ENCODE measurements at regions not wholly inside any gene's neighbourhood (a gene's known extent, or its start where the extent isn't known, plus 50 kb on each side); places are given as distances from the start of the nearest gene placed in this dataset.

DNA sequence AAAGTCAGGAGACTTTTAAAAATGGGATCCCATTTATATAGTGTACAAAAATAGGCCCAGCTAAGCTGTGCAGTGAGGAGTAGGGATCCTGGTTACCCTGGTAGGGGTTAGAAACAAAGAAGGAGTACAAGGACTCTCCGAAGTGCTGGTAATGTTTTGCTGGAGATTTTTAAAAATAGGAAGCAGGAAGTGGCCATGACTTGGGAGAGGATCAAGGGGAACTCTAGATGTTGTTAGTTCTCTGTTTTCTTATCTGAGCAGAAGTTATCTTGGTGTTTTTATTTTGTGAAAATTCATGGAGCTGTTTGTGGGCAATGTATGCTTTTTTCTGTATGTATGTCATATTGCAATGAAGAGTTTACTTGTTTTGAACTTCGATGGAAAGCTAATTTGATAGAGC, 373.9 kb downstream of the SFMBT2 start:
- no peaks in the 10 kb centered on the region for H3K9me3 ChIP-seq (ENCODE audit: low read length)
- WGBS (ENCODE audit: low lambda C conversion rate) = 5% methylated on average over 2 of the region's 2 CpGs
- H4K20me1 ChIP-seq (ENCODE audit: insufficient read depth, low read length) = no peaks in the 10 kb centered on the region
- H3K4me1 ChIP-seq (ENCODE audit: insufficient read depth, low read length) = no peaks in the 10 kb centered on the region
- intact Hi-C loops (cut with micrococcal nuclease; ENCODE audit: unreplicated experiment) (no loop called here), in situ Hi-C loops (cut with HindIII; ENCODE audit: extremely low pct_ligation_motif_present, low pct_unique_long_range_greater_than_20kb) (no loop called here)
- ChIA-PET POLR2A (no interaction called here), CTCF (ENCODE audit: low intra/inter-chr PET ratio, low total read pairs) (no interaction called here)
- no peaks in the 10 kb centered on the region for H3K79me2 ChIP-seq (ENCODE audit: insufficient read depth, low read length)
- ATAC-seq (no peak), FAIRE-seq (no peak), DNase-seq (ENCODE audit: low spot score) (no peak)
- H3K27ac ChIP-seq (ENCODE audit: extremely low read length, insufficient read depth, low read length) = no peak overlapping the region
- H3K27me3 ChIP-seq (ENCODE audit: control insufficient read depth in 1 of 2, insufficient read depth in 2 of 2, low read length in 2 of 2) = no peaks in the 10 kb centered on the region; a peak in 1 of 5 replicates
- no peak overlapping the region for H2AFZ ChIP-seq (ENCODE audit: low read length)
- no peak overlapping the region for H3K4me3 ChIP-seq (replicated peaks in 1 of 3; ENCODE audit: insufficient read depth in 1 of 3, low read depth in 2 of 3, low read length in 3 of 3)
- H3K9ac ChIP-seq (ENCODE audit: insufficient read depth, low read depth, low read length) = no peak overlapping the region
- H3K4me2 ChIP-seq (ENCODE audit: low read depth, low read length) = no peak overlapping the region
- BruUV-seq (replicated peaks) = no TSS peak
- no peaks in the 10 kb centered on the region for H3K36me3 ChIP-seq (replicated peaks in 1 of 2; ENCODE audit: control insufficient read depth in 1 of 2, insufficient read depth in 2 of 2, low read length in 2 of 2)
- no peak for TF ChIP-seq HNF1B (CRISPR knock-in tag; IDR thresholded peaks at IDR 0.05)
- no peak for TF ChIP-seq MAFF (IDR thresholded peaks at IDR 0.05; ENCODE audit: low read depth, low read length)
- TF ChIP-seq ELF3 (CRISPR knock-in tag; IDR thresholded peaks at IDR 0.05) = no peak
- no peak for TF ChIP-seq TGIF2 (CRISPR knock-in tag; IDR thresholded peaks at IDR 0.05)
- TF ChIP-seq, protein P1, sequence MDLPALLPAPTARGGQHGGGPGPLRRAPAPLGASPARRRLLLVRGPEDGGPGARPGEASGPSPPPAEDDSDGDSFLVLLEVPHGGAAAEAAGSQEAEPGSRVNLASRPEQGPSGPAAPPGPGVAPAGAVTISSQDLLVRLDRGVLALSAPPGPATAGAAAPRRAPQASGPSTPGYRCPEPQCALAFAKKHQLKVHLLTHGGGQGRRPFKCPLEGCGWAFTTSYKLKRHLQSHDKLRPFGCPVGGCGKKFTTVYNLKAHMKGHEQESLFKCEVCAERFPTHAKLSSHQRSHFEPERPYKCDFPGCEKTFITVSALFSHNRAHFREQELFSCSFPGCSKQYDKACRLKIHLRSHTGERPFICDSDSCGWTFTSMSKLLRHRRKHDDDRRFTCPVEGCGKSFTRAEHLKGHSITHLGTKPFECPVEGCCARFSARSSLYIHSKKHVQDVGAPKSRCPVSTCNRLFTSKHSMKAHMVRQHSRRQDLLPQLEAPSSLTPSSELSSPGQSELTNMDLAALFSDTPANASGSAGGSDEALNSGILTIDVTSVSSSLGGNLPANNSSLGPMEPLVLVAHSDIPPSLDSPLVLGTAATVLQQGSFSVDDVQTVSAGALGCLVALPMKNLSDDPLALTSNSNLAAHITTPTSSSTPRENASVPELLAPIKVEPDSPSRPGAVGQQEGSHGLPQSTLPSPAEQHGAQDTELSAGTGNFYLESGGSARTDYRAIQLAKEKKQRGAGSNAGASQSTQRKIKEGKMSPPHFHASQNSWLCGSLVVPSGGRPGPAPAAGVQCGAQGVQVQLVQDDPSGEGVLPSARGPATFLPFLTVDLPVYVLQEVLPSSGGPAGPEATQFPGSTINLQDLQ (CRISPR knock-in tag; IDR thresholded peaks at IDR 0.05) = no peak
- no peak for TF ChIP-seq FOXA3 (CRISPR knock-in tag; IDR thresholded peaks at IDR 0.05)
- no peak for TF ChIP-seq ZNF800 (CRISPR knock-in tag; IDR thresholded peaks at IDR 0.05)
- TF ChIP-seq ZNF329 (CRISPR knock-in tag; IDR thresholded peaks at IDR 0.05; ENCODE audit: low read depth) = no peak
- TF ChIP-seq HDAC2 (CRISPR knock-in tag; IDR thresholded peaks at IDR 0.05) = no peak
- TF ChIP-seq ATF1 (CRISPR knock-in tag; IDR thresholded peaks at IDR 0.05) = no peak
- no peak for TF ChIP-seq ARID2 (CRISPR knock-in tag; IDR thresholded peaks at IDR 0.05; ENCODE audit: borderline replicate concordance)
- no peak for TF ChIP-seq MEIS2 (CRISPR knock-in tag; IDR thresholded peaks at IDR 0.05)
- TF ChIP-seq ZNF143 (CRISPR knock-in tag; IDR thresholded peaks at IDR 0.05) = no peak
- no peak for TF ChIP-seq SMARCC2 (IDR thresholded peaks at IDR 0.05)
- TF ChIP-seq ETV5 (CRISPR knock-in tag; IDR thresholded peaks at IDR 0.05; ENCODE audit: borderline replicate concordance) = no peak
- TF ChIP-seq, protein P2, sequence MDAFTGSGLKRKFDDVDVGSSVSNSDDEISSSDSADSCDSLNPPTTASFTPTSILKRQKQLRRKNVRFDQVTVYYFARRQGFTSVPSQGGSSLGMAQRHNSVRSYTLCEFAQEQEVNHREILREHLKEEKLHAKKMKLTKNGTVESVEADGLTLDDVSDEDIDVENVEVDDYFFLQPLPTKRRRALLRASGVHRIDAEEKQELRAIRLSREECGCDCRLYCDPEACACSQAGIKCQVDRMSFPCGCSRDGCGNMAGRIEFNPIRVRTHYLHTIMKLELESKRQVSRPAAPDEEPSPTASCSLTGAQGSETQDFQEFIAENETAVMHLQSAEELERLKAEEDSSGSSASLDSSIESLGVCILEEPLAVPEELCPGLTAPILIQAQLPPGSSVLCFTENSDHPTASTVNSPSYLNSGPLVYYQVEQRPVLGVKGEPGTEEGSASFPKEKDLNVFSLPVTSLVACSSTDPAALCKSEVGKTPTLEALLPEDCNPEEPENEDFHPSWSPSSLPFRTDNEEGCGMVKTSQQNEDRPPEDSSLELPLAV (CRISPR knock-in tag; conservative IDR thresholded peaks at IDR 0.05; ENCODE audit: low read depth) = no peak
- TF ChIP-seq ZNF503 (CRISPR knock-in tag; IDR thresholded peaks at IDR 0.05) = no peak
